ENCODE measurements at regions not wholly inside any gene's neighbourhood (a gene's known extent, or its start where the extent isn't known, plus 50 kb on each side); places are given as distances from the start of the nearest gene placed in this dataset.

DNA sequence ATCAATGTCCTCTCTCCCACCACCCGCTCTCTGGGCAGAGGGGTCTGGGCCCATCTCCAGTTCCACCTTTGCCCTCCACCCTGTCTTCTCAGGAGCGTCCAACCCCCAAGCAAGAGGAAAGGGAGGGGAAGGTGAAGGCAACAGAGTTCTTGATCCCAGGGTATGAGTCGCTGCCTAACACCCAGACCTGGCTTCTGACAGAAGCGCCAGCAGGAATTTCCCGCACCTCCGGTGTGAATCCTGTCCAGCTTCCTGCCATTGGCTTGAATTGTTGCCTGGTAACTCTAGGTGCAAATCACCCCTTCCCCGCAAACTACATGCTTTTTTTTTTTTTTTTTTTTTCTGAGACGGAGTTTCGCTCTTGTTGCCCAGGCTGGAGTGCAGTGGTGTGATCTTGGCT, 84.2 kb upstream of the IER5L start:
- Histone ChIP-seq H4K5ac (ENCODE audit: low read depth, low read length) (no peak overlapping the region), H2BK5ac (ENCODE audit: low read depth, low read length, poor library complexity, severe bottlenecking) (no peak overlapping the region), H3K36me3 (ENCODE audit: control insufficient read depth, insufficient read depth, low read length) (no peaks in the 10 kb centered on the region), H3K27me3 (ENCODE audit: control insufficient read depth, insufficient read depth, low read length) (peaks cover 17% of the 10 kb centered on the region), H3K4me2 (ENCODE audit: low read depth, low read length) (no peak overlapping the region), H2BK20ac (ENCODE audit: low read depth, low read length) (no peak overlapping the region), H2BK120ac (ENCODE audit: low read depth, low read length) (no peak overlapping the region), H3K4me3 (ENCODE audit: insufficient read depth, low read depth, low read length) (no peak overlapping the region), H3K79me1 (ENCODE audit: low read depth in 1 of 2, low read length in 2 of 2) (no peaks in the 10 kb centered on the region), H3K9me1 (ENCODE audit: insufficient read depth, low read length) (peaks cover 5% of the 10 kb centered on the region; the same call in 1 of the 2 replicates), H3K4me1 (ENCODE audit: control insufficient read depth, insufficient read depth, low read length) (peaks cover 5% of the 10 kb centered on the region; the same call in 1 of the 2 replicates), H3K9ac (ENCODE audit: low read depth, low read length) (no peak overlapping the region), H2AK9ac (replicated peaks; ENCODE audit: low read depth, low read length, poor library complexity) (no peak overlapping the region), H2BK15ac (ENCODE audit: low read depth, low read length) (no peak overlapping the region), H3K9me3 (ENCODE audit: control insufficient read depth, insufficient read depth, low read length) (no peaks in the 10 kb centered on the region), H2AFZ (replicated peaks; ENCODE audit: low read length, poor library complexity) (no peak overlapping the region), H4K91ac (ENCODE audit: insufficient read depth, low read depth, low read length) (no peak overlapping the region), H3K56ac (ENCODE audit: extremely low read depth, insufficient read depth, low read length) (no peak overlapping the region), H3K4ac (ENCODE audit: low read depth, low read length) (no peak overlapping the region), H3K27ac (ENCODE audit: insufficient read depth, low read length) (no peak overlapping the region), H3K14ac (replicated peaks; ENCODE audit: low read depth, low read length) (no peak overlapping the region), H4K20me1 (ENCODE audit: insufficient read depth, low read length) (no peaks in the 10 kb centered on the region), H2AK5ac (ENCODE audit: low read depth, low read length) (no peak overlapping the region), H4K8ac (ENCODE audit: low read depth in 2 of 2, low read length in 2 of 2) (no peak overlapping the region), H3K18ac (ENCODE audit: low read depth, low read length) (no peak overlapping the region), H3K23ac (ENCODE audit: low read depth, low read length) (no peak overlapping the region)
- TF ChIP-seq SMC3 (IDR thresholded peaks at IDR 0.05; ENCODE audit: low read depth, low read length) (no peak), MAZ (IDR thresholded peaks at IDR 0.05; ENCODE audit: borderline replicate concordance, low read depth, low read length) (no peak), POLR2A (IDR thresholded peaks at IDR 0.05; ENCODE audit: low read depth, low read length) (no peak), FOS (IDR thresholded peaks at IDR 0.05; ENCODE audit: low read depth, low read length) (no peak), MXI1 (IDR thresholded peaks at IDR 0.05; ENCODE audit: borderline replicate concordance, low read depth, low read length) (no peak), RFX5 (IDR thresholded peaks at IDR 0.05; ENCODE audit: low read depth, low read length) (no peak)
- TF ChIP-seq, protein P1, sequence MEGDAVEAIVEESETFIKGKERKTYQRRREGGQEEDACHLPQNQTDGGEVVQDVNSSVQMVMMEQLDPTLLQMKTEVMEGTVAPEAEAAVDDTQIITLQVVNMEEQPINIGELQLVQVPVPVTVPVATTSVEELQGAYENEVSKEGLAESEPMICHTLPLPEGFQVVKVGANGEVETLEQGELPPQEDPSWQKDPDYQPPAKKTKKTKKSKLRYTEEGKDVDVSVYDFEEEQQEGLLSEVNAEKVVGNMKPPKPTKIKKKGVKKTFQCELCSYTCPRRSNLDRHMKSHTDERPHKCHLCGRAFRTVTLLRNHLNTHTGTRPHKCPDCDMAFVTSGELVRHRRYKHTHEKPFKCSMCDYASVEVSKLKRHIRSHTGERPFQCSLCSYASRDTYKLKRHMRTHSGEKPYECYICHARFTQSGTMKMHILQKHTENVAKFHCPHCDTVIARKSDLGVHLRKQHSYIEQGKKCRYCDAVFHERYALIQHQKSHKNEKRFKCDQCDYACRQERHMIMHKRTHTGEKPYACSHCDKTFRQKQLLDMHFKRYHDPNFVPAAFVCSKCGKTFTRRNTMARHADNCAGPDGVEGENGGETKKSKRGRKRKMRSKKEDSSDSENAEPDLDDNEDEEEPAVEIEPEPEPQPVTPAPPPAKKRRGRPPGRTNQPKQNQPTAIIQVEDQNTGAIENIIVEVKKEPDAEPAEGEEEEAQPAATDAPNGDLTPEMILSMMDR (conservative IDR thresholded peaks at IDR 0.05; ENCODE audit: low read depth, low read length): no peak
- TF ChIP-seq, protein P2, sequence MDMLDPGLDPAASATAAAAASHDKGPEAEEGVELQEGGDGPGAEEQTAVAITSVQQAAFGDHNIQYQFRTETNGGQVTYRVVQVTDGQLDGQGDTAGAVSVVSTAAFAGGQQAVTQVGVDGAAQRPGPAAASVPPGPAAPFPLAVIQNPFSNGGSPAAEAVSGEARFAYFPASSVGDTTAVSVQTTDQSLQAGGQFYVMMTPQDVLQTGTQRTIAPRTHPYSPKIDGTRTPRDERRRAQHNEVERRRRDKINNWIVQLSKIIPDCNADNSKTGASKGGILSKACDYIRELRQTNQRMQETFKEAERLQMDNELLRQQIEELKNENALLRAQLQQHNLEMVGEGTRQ (IDR thresholded peaks at IDR 0.05; ENCODE audit: low read depth, low read length): no peak
- dilution Hi-C loops (cut with HindIII; ENCODE audit: low sequenced_read_pairs, unreplicated experiment) (no loop called here), intact Hi-C loops (cut with micrococcal nuclease) (no loop called here), in situ Hi-C loops (cut with MboI; ENCODE audit: low sequenced_read_pairs) (no loop called here)
- 71% methylated on average over 4 of the region's 9 CpGs; no CpG with 5 or more reads in 1 of the 2 experiments for WGBS, 2 experiments (ENCODE audit: extremely low coverage in 2 of 2, insufficient read length in 1 of 2)
- no peak for ATAC-seq (ENCODE audit: low read depth)
- no TSS peak for BruUV-seq (replicated peaks)
- ChIA-PET POLR2A (ENCODE audit: unreplicated experiment) (no interaction called here), CTCF (no interaction called here)
- no peak for DNase-seq
